NCI-H526 treated with DMSO at 0.1 percent for 48 hours (cell line): ENCODE measurements at regions not wholly inside any gene's neighbourhood (a gene's known extent, or its start where the extent isn't known, plus 50 kb on each side); places are given as distances from the start of the nearest gene placed in this dataset.
A peak's percentile ranks its signal among the peaks of the same experiment; 100 is the strongest.
"Not testable (repeated sequence)": the region's sequence is repeated elsewhere in the genome, so short reads cannot be mapped to it uniquely, and the experiment has no call there.

Source experiments
- DNase-seq: peaks from one replicate; lab custom pipeline; 2025; lab: John Stamatoyannopoulos, UW

DNA sequence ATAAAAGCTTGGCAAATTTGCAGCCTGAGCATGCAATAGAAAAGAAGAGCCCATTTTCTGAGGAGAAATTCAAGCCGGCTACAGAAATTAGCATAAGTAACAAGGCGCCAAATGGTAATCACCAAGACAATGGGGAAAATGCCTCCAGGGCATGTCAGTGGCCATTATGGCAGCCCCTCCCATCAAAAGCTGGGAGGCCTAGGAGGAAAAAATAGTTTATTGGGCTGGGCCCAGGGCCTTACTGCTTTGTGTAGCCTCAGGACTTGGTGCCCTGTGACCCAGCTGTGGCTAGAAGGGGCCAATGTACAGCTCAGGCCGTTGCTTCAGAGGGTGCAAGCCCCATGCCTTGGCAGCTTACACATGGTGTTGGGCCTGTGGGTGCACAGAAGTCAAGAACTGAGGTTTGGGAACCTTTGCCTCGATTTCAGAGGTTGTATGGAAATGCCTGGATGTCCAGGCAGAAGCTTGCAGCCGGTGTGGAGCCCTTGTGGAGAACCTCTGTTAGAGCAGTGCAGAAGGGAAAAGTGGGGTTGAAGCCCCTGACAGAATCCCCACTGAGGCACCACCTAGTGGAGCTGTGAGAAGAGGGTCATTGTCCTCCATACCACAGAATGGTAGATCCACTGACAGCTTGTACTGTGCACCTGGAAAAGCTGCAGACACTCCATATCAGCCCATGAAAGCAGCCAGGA lies 328.5 kb upstream of the MAP3K7 start:
- DNase-seq = no peak

DNA sequence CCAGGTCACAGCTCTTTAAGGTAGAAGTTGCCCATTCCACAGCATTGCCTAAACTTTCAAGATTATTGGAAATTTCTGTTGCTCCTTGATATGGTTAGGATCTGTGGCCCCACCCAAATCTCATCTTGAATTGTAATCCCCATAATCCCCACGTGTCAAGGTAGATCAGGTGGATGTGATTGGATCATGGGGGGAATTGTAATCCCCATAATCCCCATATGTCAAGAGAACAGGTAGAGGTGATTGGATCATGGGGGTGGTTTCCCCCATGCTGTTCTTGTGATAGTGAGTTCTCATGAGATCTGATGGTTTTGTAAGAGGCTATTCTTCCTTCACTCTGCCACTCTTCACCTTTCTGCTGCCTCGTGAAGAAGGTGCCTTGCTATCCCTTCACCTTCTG lies 327.4 kb upstream of the MAP3K7 start:
- no peak for DNase-seq

DNA sequence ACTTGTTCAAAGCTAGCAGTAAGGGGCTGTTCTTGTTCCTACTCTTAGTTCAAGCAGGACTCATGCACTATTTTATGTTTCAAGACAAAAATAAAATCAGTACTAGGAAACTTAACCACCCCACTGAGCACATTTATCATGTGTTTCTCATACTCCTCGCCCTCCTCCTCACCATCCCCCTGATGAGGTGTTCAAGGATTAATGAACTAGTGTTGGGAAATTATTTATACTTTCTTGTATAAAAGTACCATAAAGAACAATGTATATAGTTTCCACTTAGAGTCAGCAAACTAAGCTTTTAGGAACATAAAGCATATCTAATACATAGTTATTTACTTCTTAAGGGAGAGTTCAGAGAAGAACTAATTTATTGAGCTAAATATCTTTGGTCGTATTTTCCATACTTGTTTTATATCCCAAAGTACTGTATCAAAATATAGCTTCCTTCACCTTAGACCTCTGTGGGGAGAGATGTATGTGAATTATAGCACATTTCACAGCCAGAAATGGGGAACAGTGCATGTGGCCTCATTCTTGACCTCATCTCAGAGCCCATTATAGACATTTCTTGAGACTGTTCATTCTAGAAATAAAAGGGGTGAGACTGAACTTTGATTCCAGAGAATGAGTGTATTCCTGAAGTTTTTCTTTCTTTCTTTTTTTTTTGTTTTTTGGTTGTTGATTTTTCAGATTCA lies 326.5 kb upstream of the MAP3K7 start:
- no peak for DNase-seq

DNA sequence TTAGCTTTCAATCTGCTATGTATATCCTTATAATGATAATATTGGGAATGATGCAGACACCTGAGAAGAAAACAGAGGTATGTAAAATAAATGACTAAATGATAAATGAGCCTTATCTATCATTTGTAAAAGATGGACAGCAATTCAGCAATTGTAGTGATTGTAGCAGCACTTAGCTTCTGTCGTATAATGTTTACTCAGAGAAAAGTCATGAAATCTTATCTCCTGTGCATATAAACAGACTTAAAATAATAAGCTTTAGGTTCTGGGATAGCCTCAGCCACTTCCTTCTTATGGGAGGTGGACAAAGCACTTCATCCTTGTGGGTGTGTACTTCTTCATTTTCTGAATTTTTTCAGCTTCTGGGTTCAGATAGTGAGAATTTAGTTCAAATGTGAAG lies 324.8 kb upstream of the MAP3K7 start:
- no peak for DNase-seq

DNA sequence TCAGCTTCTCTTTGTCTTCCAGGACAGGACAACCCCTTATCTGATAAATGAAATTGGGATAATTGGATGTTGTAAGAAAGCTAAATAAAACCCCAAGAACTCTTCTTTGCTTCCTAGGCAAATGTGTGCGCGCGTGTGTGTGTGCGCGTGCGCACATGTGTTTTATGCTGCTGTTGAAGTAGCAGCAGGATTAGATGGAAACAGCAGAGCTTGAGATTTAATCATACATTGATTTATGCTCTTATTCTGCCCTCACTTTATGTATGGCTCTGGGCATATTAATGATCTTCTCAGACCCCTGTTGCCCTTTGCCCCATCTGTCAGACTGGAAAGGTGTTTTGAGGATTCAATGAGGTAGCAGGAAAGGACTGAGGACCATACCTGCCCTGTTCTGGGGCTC lies 324.0 kb upstream of the MAP3K7 start:
- DNase-seq = no peak

DNA sequence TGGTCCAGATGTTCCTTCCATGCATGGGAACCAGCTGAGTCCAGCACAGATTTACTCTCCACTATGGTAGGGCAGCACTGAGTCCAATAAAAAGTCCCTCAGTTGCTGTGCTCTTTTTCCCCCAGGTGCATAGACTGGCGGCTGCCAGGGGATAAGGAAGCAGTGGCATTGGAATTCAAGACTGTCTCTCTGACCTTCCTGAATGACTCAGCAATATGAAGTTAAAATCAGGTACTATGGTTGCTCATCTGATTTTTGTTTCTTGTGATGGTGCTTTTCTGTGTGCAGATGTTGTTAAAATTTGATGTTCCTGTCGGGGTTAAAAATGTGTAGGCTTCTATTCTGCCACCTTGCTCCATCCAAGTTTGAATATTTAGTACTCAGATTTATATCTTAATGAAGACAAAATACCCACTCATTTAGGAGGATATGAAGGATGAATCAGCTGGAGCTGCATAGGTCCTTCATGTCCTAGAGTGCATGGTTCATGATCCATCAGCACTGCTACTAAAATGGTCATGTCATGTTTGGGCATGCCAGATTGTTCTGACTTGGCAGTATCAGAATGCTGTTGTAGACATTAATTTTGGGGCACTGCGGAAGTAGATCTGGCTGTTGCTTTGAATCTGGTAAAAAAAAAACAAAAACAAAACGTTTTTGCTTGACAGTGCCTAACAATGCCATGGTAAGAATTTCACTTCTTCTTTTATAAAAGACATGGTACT lies 321.2 kb upstream of the MAP3K7 start:
- DNase-seq = no peak

DNA sequence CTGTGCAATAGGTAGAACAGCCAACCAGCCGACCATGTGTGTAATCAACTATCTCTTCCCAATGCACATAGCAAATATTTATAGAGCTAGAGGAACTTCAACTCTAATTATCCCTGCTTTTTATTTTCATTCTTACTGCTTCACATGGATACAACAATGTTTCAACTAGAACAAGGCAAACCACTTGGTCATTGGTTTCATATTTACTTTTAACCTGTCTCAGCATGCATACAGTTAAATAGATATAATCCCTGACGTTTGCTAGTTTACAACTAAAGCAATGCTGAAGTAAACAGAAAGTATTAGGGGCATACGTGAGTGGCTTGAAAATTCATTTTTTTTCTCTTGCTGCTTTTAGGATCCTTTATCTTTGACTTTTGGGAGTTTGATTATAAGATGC lies 318.5 kb upstream of the MAP3K7 start:
- DNase-seq = peak; percentile 48

DNA sequence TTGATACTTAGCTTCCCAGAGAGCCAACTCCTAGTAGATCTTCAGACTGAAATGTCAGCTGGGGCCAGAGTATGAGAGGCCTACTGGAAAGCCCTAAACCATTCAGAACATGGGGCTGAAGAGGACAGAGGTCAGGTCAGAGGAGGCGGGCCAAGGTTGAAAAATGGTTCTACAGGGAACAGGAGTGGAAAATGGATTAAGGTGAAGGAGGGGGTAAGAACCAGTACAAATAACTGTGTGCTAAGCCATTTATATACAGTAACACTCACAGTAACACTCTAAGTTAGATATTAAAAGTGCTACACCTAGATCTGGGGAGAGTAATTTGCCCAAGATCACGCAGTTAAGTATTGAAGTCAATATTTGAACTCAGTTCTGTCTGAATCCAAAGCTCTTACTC lies 313.2 kb upstream of the MAP3K7 start:
- no peak for DNase-seq

DNA sequence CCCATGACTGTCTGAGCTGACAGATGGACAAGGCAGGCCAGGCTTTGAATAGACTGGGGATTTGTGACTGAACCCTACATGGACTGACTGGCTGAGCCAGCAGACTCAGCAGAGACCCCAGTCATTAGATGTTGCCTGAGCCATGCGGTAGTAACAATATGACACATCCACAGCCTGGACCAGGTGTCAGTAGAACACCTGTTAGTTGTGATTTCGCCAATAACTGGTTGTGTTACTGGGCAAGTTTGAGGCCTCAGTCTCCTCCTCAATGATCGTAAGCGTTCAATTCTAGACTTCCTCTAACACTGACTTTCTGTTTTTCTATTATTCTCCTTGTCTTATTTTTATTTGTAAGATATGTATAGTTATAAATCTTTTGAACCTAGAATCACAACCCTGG lies 311.9 kb upstream of the MAP3K7 start:
- DNase-seq = no peak

DNA sequence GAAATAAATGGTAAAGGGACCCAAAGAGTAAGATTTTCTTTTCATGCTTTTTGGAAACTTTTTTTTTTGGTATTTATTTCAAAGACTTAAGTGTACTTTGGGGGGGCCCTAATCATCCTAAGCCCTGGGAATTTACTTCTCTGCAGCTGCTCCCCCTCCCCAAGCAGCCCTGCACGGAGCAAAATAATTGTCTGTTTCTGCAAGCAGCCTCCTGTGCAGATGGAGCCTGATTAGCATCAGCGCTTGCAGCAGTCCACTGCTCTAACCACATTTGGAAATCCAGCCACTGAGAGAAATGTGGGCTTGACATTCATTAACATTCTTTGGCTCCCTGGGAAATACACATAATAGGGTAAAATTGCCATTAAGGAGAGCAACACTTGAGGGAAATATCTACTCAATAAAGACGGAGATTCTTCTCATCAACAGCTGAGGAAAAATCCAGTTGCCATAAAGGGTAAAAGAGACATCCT lies 309.2 kb upstream of the MAP3K7 start:
- no peak for DNase-seq

DNA sequence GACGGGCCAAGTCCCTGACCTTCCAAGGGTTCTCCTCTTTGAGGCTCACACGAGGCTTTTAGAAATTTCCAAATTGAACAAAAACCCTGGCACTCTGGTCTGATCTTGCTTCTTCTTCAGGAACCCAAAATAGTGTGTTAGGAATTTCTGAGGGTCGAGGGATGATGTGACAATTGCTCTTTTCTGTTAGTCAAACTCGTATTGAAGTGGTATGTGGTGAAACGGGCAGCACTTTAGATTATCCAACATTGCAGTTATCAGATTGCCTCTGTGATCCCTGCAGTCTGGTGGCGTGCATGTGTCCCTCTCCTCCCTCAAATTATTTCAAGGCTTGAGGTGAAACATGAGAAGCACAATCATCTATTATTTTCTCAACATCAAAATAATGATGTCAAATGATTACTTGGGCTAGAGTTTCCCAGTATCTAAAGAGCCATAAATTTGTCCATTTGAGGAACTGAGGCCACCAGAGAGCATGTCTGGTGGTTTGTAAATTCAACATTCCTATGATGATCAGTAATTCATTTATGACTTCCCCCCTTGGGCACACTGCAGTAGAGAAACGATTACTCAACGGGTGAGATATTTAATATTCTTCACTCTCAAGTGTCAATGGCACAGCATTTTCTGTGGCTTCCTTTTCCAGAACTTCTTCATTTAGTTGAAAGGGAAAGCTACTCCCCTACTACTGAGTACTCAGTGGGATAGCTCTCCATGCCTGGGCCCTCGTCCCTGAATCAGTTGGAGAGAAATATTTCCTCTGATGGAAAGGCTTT lies 308.6 kb upstream of the MAP3K7 start:
- no peak for DNase-seq

DNA sequence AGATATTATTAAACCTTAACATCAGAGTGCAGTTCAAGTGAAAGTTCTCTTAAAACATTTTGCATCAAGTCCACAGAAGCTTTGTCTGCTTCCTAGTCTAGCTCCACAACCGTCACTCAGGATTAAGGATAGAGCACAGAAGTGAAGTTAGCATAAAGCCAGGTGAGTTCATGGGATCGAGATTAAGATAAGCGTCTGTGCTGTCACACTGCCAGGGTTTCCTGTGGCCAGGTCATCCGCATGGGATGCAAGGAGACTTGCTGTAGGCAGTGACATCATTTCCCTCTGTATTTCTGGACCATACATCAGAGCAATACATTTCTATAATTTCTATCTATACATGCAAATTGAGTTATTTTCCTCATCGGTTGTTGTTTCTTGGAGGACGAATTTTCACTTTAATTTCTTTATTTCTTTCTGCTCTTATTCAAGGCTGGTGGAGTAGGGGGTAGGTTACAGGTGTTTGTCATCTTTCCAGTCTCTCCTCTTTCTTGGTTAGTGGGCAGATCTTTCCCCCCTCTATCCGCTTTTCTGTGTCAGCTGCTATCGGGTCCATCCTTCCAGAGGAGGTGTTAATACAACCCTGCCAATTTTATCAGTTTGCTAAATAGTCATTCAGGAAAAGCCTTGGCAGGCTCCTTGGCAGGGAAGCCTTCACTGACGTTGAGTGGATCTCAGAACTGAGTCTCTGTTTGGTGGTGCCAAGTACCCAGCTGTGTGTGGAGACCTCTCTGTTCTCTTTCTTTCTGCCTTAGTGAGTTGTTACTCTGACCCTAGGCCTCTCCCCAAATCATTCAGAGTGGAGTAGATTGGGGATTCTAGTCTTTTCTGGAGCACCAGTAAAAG lies 307.6 kb upstream of the MAP3K7 start:
- DNase-seq = no peak

DNA sequence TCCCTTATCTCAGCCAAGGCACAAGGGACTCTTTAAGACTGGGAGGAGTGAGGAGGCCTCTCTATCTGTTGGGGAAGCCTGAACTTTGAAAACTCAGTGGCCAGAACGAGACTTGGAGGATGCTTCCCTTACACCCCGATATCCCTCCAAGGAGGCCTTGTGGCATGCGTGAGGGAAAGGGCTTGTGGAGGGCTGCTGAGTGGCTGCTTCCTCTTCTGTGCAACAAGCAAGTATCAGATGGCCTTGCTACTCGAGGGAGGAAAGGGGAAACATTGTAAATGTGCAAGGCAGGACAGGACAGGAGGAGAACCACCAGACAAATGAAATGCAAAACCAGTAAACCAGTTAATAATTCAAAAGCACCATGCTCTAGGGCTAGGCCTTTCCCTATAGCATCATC lies 306.5 kb upstream of the MAP3K7 start:
- DNase-seq = no peak

DNA sequence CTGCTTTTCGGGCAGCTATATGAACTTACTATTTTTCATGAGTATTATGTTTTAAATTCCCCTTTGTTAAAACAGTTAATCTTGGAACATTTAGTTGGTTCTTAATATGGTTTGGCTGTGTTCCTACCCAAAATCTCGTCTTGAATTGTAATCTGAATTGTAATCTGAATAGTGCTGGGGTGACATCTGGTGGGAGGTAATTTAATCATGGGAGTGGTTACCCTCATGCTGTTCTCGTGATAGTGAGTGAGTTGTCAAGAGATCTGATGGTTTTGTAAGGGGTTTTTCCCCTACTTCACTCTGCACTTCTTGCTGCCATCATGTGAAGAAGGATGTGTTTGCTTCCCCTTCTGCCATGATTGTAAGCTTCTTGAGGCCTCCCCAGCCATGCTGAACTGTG lies 305.4 kb upstream of the MAP3K7 start:
- no peak for DNase-seq

DNA sequence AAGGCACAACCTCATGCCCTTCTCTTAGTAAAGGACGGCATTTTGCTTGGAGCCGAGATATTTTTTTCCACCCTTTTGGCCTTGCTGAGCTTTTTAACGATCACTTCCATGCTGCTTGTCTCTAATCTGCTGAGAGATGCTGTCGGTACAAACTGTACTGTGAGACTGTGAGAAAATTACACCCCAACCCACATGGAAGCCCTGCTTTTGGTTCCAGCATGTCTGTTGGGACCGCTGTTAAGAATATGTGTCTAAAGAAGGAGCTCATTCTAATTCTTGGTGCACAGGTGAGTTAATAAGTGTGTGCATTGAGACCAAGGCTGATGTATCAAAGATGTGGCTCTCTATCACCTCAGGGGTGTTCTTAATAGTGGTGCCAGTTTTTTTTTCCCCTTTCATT lies 304.5 kb upstream of the MAP3K7 start:
- no peak for DNase-seq

DNA sequence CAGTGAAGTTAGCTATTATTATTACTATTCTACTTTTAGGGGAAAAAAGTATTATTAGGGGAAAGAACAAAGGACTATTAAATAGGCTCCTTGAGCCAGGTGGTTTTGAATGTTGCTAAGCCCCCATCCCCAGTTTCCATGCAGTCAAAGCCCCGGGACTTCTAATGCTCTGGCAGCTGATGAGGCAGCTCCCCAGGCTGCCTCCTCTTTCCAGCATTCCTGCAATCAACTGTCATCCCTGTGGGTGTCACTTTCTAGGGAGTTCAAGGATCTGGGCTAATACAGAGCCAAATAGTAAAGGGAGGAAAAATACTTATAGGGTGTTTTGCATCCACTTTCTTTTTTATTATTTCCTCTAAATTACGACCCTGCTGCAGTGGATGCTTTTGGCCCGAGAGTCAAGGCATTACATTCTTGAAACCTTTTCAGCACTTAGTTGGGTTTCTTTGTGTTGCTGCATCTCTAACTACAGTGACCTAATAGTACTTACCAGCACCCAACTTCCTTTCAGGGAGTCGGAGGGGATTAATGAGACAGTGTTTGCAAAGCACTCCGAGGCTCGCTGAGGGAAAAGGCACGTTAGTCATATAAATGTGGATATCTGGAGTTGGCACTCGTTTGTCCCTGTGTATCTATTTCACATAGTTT lies 303.9 kb upstream of the MAP3K7 start:
- DNase-seq = no peak

DNA sequence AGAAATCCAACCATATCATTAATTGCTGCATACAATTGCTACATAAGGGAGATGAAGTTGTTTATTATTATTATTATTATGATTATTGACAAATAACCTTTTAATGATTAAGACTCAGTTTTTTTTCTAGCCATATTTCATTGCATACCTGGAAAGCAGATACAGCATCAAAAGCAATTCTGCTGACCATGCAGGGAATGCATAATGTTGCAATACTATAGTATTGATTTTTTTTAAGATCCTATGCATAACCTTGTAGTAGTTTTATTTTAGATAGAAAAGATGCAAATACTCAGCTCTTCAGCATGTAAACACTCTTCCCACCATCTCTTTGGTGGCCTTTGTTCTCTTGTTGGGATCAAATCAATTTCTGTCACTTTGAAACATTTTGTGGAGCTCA lies 300.9 kb upstream of the MAP3K7 start:
- DNase-seq = no peak

DNA sequence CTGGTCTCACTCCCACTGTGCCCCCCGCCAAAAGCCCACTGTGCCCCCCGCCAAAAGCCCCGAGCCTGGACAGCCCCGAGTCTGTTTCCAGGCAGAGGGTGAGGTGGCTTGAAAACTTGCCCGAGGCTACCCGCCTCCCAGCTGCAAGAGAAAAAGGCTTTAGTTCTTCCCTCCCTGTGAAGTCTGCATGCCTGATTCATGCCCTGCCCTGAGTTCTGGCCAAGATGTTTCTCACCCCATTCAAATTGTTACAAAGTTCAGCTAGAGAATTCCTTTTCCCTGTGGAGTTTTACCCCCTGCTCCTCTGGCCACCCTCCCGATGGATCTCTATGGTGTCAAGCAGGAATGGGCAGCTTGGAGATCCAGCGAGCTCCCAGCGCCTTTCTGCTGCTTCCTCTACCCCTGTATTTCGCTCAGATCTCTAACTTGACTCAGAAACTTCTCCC lies 298.8 kb upstream of the MAP3K7 start:
- DNase-seq = no peak

DNA sequence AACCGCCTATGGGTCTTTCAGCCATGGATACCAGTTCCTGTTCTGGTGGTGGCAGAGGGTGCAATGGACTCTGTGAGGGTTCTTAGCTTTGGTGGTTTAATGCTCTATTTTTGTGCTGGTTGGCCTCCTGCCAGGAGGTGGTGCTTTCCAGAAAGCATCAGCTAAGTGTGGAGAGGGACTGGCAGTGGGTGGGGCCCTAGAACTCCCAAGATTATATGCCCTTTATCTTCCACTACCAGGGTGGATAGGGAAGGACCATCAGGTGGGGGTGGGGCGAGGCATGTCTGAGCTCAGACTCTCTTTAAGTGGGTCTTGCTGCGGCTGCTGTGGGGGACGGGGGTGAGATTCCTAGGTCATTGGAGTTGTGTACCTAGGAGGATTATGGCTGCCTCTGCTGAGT lies 298.3 kb upstream of the MAP3K7 start:
- not testable (repeated sequence) for DNase-seq

DNA sequence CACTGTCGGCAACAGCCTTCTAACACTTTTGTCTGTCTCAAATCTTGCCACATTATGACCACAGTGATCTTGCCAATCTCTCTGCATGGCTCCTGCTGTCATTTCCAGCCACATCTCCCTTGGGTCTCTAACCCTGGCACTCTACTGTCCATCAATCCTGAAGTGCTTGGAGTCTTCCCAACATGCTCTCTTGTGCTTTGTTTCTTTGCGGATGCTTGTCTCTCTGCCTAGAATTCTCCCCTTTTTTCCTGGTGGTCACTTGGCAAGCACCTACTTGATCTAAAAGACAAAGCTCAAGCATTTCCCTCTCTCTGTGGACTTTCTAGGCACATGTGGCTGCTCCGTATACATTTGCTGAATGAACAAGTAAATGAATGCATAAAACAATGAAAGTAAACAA lies 290.7 kb upstream of the MAP3K7 start:
- DNase-seq = no peak

DNA sequence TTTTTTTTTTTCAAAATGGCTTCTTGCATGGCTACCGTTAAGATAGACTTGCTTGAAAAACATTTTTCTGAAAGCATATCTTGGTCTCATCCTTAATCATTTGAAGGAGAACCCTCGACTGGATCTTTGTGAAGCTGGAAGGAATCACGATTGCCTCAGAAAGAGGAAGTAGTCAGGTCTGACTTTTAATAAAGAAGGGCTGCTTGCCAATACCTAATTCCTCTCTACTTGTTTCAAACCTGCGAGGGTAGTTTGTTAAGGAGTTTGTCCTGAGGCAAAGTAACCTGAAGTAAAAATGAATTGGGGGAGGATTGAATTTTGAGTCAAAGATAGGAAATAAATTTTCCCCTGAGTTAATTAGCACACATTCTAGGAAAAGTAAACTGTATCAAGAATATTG lies 288.1 kb upstream of the MAP3K7 start:
- no peak for DNase-seq
